Left hindlimb (tissue), 1 donor: ENCODE measurements at regions not wholly inside any gene's neighbourhood (a gene's known extent, or its start where the extent isn't known, plus 50 kb on each side); places are given as distances from the start of the nearest gene placed in this dataset.
A peak's percentile ranks its signal among the peaks of the same experiment; 100 is the strongest.

Experiments used
- DNase-seq: peaks from one replicate; pipeline ENCODE4 v3.0.0-alpha.2; 2018

DNA sequence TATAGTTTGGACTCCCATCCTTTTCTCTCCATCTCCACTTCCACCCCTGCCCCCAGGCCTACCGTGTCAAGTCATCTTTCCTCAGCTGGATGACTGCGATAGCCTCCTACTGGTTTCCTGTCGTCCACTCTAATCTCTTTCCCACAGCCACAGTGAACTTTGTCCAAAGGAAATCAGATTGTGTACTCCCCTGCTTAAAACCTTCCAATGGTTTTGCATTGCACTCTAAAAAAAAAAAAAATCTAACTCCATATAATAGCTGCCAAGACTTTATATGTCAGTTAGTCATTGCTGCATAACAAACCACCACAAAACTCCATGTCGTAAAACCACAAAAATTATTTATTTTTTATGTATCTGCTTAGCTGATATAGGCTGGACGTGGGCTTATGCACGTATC lies 160.2 kb upstream of the CCDC68 start:
- no peak for DNase-seq

DNA sequence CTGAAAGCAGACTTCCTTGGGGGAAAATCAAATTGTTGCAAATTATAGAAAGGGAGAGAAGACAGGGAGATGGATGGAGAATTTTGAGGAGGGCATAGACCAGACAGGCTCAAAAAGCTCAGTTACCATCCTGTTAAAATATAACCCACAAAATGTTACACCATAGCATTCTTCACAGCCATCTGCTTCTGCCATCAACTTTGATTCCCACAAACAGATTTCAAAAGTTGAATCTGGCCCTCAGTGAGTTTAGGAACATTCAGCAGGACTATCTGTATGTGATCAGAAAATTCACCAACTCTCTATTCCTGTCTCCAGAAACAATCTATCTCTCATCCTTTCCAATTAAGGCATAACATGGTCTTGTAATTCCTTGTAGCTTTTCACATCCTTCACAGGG lies 159.8 kb upstream of the CCDC68 start:
- no peak for DNase-seq

DNA sequence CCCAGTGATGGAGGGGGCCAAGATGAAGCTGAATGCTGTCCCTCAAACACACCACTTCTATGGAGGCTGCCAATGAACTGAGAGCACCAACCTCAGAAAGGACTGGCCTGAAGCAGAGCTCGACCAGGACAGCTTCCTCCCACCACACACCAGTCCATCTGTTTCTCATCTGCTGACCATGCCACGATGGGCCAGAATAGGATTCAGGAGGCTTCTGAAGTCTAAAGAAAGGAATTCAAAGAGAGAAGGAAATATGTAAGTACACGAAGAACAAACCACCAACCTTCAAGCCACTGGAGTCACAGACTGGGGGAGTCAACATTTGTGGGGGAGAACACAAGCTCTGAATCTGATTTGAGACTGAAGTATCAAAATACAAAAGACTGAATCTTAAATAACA lies 157.6 kb upstream of the CCDC68 start:
- no peak for DNase-seq

DNA sequence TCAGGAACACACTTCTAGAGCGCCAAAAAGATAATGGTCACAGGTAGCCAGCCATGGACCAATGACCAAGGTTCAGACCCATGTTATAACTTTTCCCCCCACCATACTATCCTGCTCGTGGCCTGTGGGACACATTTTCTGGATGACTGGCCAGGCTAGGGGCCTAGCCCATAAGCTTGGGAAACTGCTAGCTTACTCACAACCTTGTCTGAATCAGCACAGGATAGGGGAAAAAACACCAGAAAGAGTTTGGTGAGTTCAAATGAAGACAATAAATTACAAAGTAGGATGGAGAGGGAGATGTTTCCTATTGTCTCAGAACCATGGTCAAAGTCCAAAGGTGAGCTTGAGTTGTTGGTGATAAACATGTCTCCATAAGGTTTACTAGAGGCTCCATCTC lies 156.3 kb upstream of the CCDC68 start:
- DNase-seq = no peak

DNA sequence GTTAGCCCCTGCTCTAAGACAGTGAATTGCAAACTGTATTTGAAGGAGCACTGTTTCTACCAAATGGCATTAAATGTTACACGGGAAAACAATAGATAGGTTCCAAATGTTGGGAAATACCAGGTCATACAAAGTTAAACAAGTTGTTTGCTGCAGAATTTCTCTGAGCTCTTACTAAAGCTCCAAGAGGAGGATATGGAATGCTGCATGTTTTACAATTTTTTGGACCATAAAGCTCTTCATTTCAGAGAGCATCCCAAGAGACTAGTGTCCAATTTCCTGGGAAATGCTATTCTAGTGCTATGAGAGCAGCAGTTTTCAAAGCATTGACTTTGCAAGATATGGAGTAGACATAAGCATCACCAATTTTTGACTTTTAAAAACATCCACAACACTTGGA lies 155.6 kb upstream of the CCDC68 start:
- DNase-seq = no peak

DNA sequence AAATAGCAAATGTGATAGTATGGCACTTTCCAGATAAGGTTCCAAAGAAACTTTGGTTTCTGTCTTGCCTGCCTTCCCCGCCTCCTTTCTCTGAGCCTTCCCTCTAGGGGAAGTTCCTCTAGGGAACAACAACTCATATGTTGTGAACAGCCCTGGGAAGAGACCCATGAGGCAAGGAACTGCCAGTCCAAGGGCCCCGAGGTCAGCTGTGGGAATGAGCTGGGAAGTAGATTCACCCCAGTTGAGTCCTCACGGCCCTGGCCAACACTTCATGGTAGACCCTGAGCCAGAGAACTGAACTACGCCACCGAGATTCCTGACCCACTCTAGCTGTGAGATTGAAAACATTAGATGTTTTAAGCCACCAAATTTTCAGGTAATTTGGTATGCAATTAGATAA lies 154.5 kb upstream of the CCDC68 start:
- DNase-seq = no peak

DNA sequence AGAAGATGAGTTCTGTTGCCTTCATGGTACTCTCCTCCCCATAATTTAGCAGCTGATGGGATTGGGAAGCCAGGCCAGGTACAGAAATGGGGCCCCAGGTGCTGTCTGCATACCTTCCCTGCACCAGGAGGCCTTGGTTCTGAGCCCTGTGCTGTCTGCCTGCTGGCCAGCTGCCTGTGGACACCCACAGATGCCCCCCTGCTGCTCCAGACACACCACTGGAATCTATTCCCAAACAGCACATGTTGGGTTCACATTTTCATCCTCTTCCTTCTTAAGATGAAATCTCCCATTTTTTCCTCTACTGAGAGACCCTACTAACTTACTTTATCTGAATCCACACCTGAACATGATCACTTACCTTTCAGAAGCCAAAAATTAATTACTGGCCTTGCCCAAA lies 152.0 kb upstream of the CCDC68 start:
- no peak for DNase-seq

DNA sequence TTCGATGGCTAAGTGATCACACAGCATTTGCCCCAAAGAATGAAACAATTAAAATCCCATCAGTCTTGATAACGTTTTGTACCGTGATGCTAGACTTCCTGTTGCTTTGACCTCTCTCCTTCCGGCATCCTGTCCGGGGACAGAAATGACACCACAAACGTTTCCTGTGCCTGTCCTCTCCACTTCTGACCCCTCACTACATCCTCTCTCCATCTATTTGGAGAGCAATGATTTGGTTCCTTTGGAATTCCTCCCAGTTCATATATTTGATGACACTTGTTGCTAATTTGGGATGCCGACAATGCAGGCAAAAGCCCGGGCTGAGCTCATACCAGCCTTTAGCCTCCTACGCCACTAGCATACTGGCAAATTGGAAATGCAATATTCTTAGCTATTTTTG lies 151.2 kb upstream of the CCDC68 start:
- DNase-seq = no peak

DNA sequence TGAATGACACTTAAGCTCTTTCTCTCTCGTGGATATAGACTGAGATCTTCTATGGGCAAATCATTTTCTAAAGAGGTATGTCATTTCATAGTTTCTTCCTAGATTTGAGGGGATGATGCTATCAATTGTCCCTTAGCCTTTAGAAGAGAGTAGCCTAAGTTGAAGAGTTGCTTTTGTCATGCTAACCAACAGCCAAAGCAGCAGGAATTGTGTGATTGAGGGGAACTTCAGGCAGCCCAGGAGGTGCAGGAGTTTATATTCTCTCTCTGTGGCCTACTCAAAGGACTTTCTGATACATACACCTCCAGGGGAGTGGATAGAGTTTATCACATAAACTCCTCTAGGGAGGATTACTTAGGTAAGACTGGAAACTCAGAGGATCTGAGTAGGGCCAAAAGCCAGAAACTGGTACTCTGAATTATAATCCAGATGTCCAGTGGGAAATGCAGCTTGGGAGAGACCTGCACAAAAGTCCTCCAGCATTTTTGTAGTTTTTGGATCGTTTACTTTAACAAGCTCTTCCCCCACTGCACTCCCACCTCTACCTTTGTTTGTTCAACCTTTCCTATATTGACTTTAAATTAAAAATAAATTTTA lies 150.7 kb upstream of the CCDC68 start:
- DNase-seq = no peak

DNA sequence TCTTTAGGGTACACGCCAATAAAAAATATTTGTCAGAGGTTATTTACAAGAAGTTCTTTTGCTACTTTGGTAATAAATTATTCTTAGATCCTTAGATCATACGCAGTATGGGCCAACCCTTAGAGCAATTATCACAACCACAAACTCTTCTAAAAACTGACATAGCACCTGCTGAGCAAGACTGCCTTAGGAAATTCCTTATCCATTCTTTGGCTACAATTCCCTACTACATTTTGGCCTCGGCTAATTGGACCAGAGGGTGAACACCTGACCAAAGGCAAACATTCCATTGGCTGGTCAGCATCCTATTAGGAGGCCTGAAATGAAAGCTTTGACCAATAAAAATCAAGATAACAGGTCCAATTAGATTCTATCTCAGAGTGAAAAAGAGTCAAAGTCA lies 147.6 kb upstream of the CCDC68 start:
- no peak for DNase-seq

DNA sequence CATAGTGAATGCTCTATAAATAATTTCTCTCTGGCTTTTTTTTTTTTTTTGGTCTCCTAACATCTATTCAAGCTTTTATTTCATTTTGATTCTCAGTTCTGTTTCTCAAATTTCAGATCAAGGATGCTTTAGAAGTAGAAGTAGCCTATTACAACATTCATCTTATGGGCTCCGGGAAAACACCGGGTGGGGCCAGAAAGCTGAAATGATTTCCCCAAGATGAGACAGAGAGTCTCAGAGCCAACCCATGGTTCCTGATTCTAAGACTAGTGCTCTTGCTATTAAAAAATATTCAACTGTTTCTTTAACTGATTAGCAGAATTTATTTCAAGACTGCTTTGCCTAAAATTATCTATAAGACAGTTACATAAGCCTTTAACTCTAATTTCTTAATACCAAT lies 147.2 kb upstream of the CCDC68 start:
- no peak for DNase-seq

DNA sequence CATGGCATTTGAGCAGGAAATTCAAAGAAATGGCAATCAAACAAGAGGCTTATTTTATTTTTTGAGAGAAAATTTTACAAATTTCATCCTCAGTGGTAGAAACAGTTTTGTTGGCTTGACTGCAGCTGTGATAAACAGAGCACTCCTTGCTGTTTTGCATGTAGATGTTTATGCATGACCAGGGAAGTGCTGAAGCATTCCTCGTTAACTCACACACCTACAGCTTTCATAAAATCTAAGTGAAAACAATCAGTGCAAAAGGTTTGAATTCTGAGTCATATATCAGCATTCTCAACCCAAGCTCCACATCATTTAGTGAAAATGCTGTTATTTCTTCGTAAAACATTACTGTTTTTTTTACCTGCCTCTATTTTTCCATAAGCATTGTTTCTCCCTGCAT lies 146.6 kb upstream of the CCDC68 start:
- no peak for DNase-seq

DNA sequence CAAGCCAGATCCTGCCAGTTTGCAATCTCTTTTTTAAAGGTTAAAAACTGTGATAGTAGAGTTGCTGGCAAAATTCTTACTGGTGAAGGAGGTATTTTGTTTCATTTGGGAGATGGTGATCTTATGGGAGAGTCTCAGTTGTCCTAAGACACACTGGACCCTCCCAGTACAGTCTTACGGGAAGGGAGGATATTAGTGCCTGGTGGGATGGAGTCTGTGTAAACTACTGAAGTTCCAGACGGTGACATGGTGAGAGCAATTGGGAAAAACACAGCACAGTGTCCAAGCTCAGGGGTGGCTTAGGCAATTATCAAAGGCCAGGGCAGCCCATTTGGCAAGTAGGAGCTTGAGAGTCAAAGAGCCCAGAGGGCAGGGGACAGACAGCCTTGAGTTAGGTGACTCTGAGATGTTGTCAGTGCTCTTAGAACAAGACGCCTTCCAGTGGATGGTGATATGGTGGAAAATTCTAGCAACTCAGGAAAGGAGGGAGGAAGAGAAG lies 143.7 kb upstream of the CCDC68 start:
- no peak for DNase-seq

DNA sequence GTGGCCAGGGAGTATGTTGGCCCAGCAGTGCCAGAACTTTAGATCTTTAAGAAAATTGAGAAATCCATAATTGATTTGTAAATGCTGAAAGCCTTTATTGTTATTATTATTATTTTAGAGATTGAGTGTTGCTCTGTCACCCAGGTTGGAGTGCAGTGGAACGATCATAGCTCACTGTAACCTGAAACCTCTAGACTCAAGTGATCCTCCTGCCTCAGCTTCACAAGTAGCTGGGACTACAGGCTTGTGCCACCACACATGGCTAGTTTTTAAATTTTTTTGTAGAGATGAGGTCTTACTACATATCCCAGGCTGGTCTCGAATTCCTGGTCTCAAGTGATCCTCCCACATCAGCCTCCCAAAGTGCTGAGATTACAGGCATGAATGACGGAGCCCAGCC lies 143.2 kb upstream of the CCDC68 start:
- DNase-seq = no peak

DNA sequence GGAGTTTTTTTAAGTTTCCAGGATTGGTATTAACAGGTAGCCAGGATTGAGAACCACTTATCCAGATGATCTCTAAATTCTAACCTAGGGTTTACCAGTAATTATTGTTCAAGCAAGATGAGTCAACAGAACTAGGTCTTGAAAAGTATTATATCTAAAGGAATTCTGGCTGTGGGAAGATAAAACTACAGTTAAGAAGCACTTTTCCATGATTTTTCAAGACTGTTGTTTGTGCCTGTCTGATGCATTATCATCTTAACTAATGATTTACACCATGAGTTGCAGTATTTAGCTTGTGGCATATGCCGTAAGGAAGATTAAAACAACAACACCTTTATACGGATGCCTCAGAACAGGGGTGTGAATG lies 142.2 kb upstream of the CCDC68 start:
- DNase-seq = no peak

DNA sequence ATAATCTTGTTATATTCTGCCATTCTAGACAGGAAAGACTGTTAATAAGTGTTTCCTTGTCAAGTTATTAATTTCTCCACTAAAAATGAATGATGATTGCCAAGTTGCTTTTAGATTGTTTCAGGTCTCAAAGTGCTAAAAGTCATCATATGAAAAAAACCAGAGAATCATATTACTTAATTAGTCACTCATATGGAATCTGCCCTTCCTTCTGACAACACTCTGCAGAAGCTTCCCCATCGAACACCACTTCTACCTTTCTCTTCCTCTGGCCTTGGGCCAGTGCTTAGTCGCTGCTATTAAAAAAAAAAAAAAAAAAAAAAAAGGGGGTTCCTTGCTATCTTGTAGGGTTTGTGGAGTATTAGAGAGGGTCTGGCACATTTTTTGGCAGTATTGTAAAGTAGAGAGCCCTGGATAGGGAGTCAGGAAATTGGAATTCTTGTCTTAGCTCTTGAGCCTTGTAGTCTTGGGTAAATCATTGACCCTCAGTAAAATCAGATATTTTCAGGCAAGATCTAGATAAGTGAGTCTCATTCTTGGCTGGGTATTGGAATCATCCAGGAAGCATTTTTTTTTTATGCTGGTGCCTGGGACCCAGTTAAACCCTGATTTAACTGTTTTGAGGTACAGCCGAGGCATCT lies 141.7 kb upstream of the CCDC68 start:
- DNase-seq = no peak

DNA sequence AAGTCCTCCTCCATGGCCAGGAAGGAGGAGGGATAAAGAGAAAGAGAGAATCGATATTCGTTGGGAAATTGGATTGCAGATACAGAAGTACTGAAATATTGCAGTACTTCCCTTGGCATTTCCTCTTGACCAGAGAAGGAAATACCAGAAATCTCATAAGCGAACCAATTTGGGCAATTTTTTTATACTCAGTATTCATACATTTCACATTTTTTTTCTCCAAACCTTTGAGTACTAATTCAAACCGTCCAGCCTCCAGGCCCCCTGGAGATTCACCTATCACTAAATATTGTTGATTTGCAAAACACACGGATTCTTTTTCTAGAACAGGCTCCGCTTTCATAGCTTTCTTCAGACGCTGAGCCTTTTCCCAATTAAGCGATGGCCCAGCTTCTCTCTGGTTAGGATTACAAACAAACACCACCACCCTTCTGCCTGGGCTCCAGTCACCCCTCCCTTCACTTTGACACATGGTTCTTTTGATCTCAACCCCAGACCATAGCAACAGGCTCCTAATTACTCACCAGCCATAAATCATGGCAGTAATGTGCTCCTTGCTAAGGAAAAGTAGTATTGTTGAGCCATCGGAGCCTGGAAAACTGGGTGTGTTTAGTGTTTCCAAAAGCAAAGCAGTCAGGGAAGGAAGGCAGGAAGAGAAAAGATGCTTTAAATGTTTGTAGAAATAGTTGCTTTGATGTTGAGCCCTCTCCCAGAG lies 138.4 kb upstream of the CCDC68 start:
- DNase-seq = no peak

DNA sequence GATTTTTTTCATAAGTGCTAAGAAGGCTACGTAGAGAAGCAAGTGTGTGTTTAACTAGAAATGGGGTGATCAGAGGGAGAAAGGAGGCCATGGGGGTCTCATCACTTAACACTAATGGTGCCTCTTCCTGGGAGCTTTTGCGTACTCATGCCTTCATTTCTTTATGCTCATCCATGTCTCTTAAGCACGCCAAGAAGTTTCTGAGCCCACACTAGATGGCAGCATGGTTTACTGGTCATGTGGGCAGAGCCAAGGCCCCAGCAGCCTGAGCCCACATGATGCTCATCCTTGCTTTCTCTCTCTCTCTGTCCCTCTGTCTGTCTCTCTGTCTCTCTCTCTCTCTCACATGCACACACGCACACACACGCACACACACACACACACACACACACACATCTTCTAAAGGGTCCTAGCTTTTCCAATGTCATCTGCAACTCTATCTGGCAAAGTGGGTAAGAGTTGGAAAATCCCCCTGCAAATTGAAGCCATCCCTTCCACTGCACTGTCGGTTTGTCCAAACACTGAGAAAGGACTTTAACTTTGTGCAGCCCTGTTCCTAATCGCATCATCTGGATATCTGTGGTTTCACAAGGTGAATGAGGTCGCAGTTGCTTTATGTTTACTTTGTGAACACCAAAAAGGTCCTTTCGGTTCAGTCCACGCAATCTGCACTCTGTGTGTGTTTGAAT lies 137.1 kb upstream of the CCDC68 start:
- DNase-seq = peak; percentile 47

DNA sequence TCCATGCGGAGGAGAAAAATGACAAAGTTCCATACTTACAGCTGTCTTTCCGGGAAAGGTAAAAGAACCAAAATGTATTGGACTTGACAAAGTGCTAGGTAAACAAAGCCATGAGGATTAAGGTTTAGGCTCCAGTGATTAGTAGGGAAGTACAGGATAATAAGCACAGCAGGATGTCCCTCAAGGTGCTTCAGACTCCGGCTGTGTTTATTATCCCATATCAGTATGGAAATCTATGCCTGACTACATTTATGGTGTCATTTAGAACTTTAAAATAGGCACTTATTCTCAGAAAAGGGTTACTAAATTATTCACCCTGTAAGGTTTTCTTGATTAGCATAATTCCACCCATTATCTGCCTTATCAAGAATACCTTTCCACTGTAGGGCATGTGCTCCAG lies 136.3 kb upstream of the CCDC68 start:
- DNase-seq = no peak

DNA sequence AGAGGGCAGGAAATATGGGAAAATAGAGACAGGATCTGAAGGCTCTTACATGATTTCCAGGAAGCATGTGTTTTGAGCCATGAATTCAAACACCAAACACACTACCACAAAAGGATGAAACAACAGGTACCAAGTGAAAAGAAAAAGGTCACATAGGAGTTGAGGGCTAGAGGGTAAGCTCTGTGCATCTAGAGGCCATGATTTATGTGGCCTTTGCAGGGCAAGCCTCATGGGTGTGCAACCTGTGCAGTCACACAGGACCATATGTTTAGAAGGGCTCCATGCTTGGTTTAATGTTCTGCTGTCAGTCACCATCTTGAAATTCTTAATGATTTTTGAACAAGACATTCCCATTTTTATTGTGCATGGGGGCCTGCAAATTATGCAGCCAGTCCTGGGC lies 134.5 kb upstream of the CCDC68 start:
- DNase-seq = no peak

DNA sequence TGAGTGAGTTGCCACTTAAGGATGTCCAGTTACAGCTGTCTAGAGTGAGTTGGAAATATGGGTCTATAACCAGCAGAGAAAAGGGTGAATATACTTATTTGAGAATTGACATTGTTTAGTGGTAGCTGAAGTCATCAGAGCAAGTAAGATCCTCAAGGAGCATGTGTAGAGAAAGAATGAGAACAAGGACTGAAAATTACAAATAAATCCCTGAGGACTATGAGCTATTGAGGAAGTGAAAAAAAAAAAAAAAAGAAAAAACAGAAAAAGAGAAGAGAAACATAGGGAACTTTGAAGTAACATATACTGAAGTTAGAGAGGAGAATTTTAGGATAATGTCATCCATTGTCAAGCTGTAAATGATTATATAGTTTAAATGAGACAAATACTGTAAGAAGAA lies 134.0 kb upstream of the CCDC68 start:
- no peak for DNase-seq

DNA sequence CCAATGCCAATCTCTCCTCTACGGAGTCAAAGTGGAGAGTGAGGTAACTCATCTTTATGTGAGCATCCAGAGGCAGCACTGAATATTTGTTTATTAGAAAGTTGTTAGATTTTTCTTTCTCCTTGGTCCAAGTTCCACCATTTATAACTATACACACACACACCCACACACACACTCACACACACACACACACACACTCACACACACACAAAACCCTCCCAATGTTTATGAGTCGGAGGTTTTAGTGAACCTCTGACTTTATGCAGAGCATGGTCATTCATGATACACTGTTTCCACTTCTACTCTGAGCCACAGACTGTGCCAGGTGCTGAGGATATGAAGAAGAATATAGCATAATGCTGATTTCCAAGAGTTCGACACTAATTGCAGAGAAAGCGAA lies 132.9 kb upstream of the CCDC68 start:
- DNase-seq = no peak

DNA sequence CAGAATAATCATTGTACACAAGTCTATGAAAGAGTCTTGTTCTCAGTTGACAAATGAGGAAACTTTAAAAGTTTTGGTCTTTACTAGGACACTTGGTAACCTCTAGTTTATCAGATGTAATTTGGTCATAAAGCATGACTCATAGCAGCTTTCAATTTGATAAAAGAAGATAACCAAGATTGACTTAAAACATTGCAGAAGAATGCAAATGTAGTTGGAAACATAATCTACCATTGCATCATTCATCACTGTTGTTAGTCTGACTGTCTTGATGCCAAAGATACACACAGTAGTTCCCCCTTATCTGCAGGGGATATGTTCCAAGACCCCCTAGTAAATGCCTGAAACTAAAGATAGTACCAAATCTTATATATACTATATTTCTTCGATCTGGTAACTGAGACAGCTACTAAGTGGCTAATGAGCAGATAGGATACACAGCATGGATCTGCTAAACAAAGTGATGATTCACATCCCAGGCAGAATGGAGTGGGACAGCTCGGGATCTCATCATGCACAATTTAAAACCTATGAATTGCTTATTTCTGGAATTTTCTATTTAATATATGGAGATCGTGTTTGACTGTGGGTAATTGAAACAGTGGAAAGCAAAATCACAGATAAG lies 131.4 kb upstream of the CCDC68 start:
- DNase-seq = no peak

DNA sequence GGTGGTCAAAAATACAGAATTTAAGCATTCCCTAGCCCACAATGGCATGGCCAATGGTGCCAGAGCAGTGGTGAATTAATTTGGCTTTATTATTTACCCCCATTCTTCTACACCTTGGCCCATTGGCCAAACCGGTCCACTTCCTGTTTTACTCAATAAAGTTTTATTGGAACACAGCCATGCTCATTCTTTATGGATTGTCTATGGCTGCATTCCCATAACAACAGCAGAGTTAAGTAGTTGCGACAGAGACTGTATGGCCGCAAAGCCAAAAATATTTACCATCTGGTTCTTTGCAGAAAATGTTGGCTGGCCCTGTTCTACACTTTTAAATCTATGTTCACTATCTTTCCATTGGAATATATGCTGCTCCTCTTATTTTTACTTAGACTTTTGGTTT lies 130.3 kb upstream of the CCDC68 start:
- DNase-seq = no peak
